Limb (tissue), 2 donors: ENCODE measurements at regions not wholly inside any gene's neighbourhood (a gene's known extent, or its start where the extent isn't known, plus 50 kb on each side); places are given as distances from the start of the nearest gene placed in this dataset.

ENCODE experiments used
- DNase-seq, 2 donors: peaks; one replicate each; pipeline ENCODE4 v3.0.0-alpha.2; 2016; ENCODE audit errors: extremely low spot score in 2 of 2

- DNase-seq: no peak
These were observed 179.4 kb upstream of the RGMB start for GRCh38 chr5:98594098-98594497.

GRCh38 chr5:98599016-98599415 lies 174.4 kb upstream of the RGMB start:
- DNase-seq: no peak

DNA sequence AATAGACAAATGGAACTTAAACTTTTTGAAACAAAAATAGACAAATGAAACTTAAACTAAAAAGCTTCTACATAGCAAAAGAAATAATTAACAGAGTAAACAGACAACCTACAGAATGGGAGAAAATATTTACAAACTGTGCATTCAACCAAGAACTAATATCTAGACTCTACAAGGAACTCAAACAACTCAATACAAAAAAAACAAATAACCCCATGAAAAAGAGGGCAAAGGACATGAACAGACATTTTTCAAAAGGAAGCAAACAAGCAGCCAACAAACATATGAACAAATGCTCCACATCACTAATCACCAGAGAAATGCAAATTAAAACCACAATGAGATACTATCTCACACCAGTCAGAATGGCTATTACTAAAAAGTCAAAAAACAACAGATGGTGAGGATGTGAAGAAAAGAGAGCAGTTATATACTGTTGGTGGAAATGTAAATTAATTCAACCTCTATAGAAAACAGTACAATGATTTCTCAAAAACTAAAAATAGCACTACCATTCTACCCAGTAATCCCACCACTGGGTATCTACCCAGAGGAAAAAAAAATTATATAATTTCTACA lies 170.8 kb upstream of the RGMB start:
- DNase-seq: no peak

DNA sequence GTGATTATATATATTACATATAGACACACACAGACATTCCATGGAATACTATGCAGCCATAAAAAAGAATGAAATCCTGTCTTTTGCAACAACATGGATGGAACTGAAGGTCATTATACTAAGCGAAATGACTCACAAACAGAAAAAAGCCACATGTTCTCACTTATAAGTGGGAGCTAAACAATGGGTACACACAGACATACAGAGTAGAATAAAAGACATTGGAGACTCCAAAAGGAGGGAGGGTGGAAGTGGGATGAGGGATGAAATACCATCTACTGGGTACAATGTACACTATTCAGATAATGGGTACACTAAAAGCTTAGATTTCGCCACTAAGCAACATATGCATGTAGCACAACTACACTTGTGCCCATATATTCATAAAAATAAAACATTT lies 170.0 kb upstream of the RGMB start:
- no peak for DNase-seq

DNA sequence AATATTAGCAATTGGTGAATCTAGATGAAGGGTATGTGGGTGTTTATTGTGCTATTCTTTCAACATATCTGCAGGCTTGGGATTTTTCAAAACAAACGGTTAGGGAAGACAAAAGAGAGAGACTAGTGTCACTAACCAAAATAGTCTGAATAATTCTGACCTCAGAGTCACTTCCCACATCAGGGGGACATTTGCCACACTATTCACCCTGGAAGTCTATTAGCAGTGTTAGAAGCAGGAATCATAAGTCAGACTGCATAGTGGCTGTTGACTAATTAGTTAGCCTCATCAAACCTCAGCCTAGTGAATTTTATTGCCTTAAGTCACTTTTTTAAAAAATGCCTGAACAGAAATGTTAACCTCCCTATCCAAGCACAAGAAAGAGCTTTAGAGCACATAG lies 169.2 kb upstream of the RGMB start:
- DNase-seq: no peak

DNA sequence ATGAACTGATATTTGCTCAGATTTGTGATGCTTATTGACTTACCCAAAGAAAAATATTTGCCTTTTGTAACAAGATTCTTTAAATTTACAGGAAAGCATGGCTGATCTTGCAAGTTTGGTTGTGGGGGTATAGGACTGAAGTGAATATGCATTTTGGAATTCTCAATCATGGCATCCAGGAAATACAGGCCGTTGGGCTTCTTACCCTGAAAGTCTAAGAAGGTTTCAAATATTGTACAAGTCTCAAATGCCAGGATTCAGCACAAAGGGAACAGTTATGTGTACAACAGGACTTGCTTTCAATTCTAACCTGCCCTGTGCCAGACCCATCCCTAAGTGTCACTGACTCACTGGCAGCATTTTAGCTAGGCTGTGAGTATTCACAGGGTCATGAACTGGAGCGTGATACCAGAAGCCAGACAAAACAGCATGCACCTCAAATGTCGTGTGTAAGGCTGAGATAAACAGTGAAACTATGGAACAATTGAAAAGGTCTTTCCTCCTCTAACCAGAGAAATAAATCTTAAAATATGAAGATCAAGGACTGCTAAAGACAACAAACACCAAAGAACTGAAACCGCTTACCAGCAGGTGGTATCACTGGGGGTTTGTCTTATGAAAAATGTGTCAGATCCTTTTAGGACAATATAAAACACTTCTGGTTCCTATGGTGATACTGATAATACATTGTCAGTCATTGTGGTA lies 168.6 kb upstream of the RGMB start:
- DNase-seq: no peak

GRCh38 chr5:98605426-98605825 lies 168.0 kb upstream of the RGMB start:
- DNase-seq: no peak

GRCh38 chr5:98606961-98607360 lies 166.5 kb upstream of the RGMB start:
- DNase-seq: no peak

- DNase-seq: no peak
These were observed 165.4 kb upstream of the RGMB start for GRCh38 chr5:98608052-98608451.

- DNase-seq: no peak
These were observed 159.1 kb upstream of the RGMB start for GRCh38 chr5:98614341-98614740.

GRCh38 chr5:98621821-98622220 lies 151.6 kb upstream of the RGMB start:
- DNase-seq: no peak

DNA sequence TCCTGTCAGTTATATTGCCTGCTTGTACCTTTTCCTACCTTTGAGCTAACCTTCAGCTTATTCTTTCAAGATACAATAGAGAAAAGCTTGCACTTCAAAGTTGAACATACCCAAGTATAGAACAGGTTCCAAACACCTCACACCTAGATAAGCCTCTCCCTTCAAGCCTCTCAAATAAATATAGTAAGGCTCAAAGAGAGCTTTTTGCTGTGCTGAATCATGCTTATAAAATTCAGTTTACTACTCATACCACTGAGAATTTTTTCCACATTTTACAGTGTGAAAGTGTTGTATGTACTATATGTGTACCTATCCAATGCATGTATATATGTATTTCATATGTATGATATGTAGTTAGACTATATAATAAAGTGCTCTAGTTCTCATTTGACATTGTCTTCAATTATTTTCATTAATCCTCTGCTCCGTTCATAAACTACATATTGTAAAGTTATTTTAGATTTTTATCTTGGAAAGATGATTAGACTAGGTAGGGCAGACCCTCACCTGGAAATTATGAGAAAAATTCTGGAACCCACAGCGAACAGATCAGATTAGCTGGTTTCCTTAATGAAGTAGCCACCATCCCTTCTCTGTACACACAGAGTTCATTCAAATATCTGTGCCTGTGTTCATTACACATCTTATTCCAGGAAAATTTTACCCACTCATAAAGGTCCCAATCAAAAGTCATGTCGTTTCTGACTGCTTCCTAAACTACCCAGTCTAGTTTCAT lies 149.2 kb upstream of the RGMB start:
- no peak for DNase-seq

GRCh38 chr5:98627121-98627520 lies 146.3 kb upstream of the RGMB start:
- no peak for DNase-seq

GRCh38 chr5:98630621-98631020 lies 142.8 kb upstream of the RGMB start:
- DNase-seq: no peak

GRCh38 chr5:98631311-98632054 lies 142.0 kb upstream of the RGMB start:
- DNase-seq: no peak

- DNase-seq: no peak
These were observed 137.8 kb upstream of the RGMB start for GRCh38 chr5:98635656-98636055.

GRCh38 chr5:98637116-98637515 lies 136.3 kb upstream of the RGMB start:
- DNase-seq: no peak

DNA sequence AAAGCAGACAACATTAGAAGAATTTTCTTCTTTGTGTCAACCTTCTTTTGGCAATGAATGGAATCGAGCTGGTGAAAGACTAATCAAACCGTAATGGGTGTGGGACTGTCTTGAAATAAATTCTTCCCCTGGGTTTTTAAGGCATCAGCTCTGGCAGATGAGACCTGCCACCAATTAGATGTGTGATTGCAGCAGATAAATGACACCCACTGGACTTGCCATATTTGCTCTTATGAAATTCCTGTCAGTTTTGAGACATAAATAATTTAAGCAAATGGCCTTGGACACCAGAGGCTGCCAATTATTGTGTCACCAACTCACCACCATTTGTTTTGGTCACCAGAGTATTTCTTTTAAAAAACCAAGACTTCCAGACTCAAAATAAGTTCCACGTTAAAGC lies 135.9 kb upstream of the RGMB start:
- DNase-seq: no peak

DNA sequence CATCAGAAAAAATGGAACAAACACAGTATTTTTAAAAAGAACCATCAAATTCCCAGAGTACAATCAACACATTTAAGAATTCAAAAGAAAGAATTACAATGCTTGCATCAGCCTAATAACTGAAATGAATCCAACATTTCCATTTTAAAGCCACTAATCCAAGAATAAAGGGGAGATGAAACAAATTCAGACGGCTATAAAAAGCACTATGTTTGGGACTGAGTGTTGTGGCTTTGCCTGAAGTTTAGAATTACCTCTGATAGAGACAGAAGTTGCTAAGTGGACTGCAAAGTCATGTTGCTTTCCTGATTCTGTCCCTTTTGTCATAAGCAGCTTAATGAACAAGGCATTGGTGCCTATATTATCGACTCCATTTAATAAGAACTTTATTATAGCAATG lies 135.4 kb upstream of the RGMB start:
- DNase-seq: no peak

DNA sequence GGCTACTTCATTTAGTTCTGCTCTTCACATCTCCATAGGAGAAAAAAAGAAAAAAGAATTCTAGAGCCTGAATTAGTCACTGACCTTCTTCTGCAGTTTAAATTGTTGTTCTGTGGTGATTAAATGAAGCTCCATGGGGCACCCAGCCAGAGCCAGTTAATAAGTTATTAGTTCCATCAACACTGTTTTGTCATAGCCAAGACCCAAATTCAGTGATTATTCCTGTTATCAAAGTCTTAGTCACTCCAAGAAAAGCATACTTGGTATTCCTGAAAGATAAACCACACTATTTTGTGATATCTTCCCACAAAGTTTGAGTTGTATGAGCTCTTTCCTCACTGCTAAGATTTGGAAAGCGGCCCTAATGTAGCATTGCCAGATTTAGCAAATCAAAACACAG lies 134.8 kb upstream of the RGMB start:
- DNase-seq: no peak

GRCh38 chr5:98639274-98639673 lies 134.2 kb upstream of the RGMB start:
- DNase-seq: no peak

DNA sequence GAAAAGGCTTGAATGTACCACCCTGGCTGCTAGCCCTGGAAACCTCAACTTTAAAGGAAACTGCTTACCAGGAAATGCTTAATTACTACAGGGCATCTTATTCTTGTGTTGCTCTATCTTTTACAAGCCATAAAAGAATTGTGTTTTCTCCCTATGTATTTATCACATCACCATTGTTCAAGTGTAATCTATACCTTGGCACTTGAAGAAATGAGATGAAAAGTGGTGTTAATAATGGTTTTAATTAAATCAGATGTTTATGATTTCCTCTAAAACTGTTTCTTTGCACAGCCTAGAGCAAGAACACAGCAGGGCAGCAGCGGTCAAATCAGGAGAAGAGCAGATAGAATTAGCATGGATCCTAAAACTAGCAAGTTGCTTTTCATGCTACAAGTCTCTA lies 131.8 kb upstream of the RGMB start:
- no peak for DNase-seq
